ENCODE measurements at regions not wholly inside any gene's neighbourhood (a gene's known extent, or its start where the extent isn't known, plus 50 kb on each side); places are given as distances from the start of the nearest gene placed in this dataset.

DNA sequence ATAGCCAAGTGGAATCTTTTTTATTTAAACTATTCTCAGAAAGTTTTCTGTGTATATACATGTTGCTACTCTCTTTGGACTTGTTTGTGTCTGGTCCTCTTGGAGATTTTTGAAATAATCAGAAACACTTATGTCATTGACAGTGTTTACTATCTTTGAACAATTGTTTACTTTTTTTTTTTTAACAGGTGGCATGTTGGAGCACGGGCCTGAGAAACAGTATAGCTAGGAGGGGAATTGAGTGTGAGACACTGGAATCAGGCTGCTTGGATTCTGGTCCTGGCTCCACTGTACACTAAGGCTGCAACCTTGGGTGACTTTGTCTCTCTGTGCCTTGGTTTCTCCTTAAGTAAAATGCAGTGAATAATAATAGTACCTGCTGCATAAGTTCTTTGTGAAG, 279.6 kb downstream of the PRL start:
- DNase-seq (peak; percentile 44 to 91 (median 90)), ATAC-seq (ENCODE audit: insufficient read depth, low FRiP score) (no peak)
- WGBS, 2 donors = 31 to 60% methylated on average over 1 of the region's 1 CpG
- H3K27ac ChIP-seq (ENCODE audit: low read depth in 1 of 2, low read length in 1 of 2) = no peak overlapping the region
- TF ChIP-seq, protein P1, sequence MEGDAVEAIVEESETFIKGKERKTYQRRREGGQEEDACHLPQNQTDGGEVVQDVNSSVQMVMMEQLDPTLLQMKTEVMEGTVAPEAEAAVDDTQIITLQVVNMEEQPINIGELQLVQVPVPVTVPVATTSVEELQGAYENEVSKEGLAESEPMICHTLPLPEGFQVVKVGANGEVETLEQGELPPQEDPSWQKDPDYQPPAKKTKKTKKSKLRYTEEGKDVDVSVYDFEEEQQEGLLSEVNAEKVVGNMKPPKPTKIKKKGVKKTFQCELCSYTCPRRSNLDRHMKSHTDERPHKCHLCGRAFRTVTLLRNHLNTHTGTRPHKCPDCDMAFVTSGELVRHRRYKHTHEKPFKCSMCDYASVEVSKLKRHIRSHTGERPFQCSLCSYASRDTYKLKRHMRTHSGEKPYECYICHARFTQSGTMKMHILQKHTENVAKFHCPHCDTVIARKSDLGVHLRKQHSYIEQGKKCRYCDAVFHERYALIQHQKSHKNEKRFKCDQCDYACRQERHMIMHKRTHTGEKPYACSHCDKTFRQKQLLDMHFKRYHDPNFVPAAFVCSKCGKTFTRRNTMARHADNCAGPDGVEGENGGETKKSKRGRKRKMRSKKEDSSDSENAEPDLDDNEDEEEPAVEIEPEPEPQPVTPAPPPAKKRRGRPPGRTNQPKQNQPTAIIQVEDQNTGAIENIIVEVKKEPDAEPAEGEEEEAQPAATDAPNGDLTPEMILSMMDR (IDR thresholded peaks at IDR 0.05; ENCODE audit: control extremely low read depth, extremely low read depth) = no peak
- no peaks in the 10 kb centered on the region for H3K27me3 ChIP-seq (ENCODE audit: control insufficient read depth in 3 of 3, insufficient read depth in 3 of 3, low read length in 2 of 3)
- peaks cover 0 to 5% (median 3%) of the 10 kb centered on the region in 4 donors for H3K36me3 ChIP-seq (ENCODE audit: control insufficient read depth in 4 of 4, insufficient read depth in 4 of 4, low read length in 4 of 4)
- no peak overlapping the region for H3K9ac ChIP-seq (ENCODE audit: insufficient read depth in 1 of 2, low read length in 2 of 2)
- H3K4me1 ChIP-seq (ENCODE audit: control insufficient read depth in 5 of 5, insufficient read depth in 5 of 5, low read length in 5 of 5) = peaks cover 0 to 20% (median 2%) of the 10 kb centered on the region in 5 donors
- no peak overlapping the region for H3K4me3 ChIP-seq
- peaks cover 0 to 6% (median 4%) of the 10 kb centered on the region in 4 donors for H3K9me3 ChIP-seq (ENCODE audit: control insufficient read depth in 4 of 4, insufficient read depth in 3 of 4, low read length in 3 of 4)

DNA sequence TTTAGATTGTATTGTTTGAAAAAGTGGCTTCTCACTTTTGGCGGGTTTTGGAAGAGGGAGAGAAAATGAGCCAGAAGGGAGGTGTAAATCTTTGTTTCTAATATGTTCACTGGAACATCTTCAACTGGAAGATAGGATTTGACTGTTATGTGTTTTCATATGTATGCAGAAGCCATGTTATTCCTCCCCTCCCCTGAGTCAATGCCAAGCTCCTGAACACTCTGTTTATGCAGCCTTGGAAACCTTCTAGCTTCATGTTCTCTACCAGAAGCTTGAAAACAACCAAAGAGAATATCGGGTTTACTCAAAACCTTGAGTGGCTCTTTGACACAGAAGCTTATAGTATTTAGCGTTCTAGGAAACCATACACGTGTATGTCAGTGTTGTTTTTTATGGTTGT, 279.1 kb downstream of the PRL start:
- H3K4me3 ChIP-seq = no peak overlapping the region
- WGBS, 2 donors = 66 to 76% methylated on average over 4 of the region's 4 CpGs
- H3K27ac ChIP-seq (ENCODE audit: low read depth in 1 of 2, low read length in 1 of 2) = no peak overlapping the region
- peaks cover 0 to 7% (median 3%) of the 10 kb centered on the region in 4 donors for H3K36me3 ChIP-seq (ENCODE audit: control insufficient read depth in 4 of 4, insufficient read depth in 4 of 4, low read length in 4 of 4)
- peaks cover 0 to 8% (median 4%) of the 10 kb centered on the region in 4 donors for H3K9me3 ChIP-seq (ENCODE audit: control insufficient read depth in 4 of 4, insufficient read depth in 3 of 4, low read length in 3 of 4)
- H3K9ac ChIP-seq (ENCODE audit: insufficient read depth in 1 of 2, low read length in 2 of 2) = no peak overlapping the region
- H3K27me3 ChIP-seq (ENCODE audit: control insufficient read depth in 3 of 3, insufficient read depth in 3 of 3, low read length in 2 of 3) = no peaks in the 10 kb centered on the region
- ATAC-seq (ENCODE audit: insufficient read depth, low FRiP score) = no peak
- peaks cover 0 to 20% (median 4%) of the 10 kb centered on the region in 5 donors for H3K4me1 ChIP-seq (ENCODE audit: control insufficient read depth in 5 of 5, insufficient read depth in 5 of 5, low read length in 5 of 5)
- peak in 2 of 3 donors; percentile 74 to 78 for DNase-seq
- TF ChIP-seq, protein P1 (IDR thresholded peaks at IDR 0.05; ENCODE audit: control extremely low read depth, extremely low read depth) = no peak

DNA sequence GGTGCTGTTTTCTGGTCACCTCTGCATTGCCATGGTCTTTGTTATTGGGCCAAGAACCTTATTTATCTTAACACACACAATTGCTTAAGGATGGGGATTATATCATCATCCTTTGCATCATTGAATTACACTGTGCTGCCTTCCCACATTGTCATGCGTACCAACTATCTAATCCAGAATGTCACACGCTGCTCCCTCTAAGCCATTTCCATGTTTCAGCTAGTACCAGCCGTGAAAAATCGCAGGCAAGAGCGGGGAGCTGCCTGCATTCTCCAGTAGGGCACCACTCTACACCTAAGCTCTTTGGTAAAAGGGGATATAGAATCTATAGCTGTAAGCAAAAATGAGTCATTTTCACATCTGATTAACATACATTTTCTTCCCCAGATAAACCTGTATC, 277.0 kb downstream of the PRL start:
- 95% methylated on average over 5 of the region's 5 CpGs for WGBS, 2 donors
- H3K9ac ChIP-seq (ENCODE audit: insufficient read depth in 1 of 2, low read length in 2 of 2) = no peak overlapping the region
- peaks cover 0 to 8% (median 4%) of the 10 kb centered on the region in 4 donors for H3K9me3 ChIP-seq (ENCODE audit: control insufficient read depth in 4 of 4, insufficient read depth in 3 of 4, low read length in 3 of 4)
- H3K27me3 ChIP-seq (ENCODE audit: control insufficient read depth in 3 of 3, insufficient read depth in 3 of 3, low read length in 2 of 3) = no peaks in the 10 kb centered on the region
- no peak overlapping the region for H3K4me3 ChIP-seq
- TF ChIP-seq, protein P1 (IDR thresholded peaks at IDR 0.05; ENCODE audit: control extremely low read depth, extremely low read depth) = no peak
- H3K4me1 ChIP-seq (ENCODE audit: control insufficient read depth in 5 of 5, insufficient read depth in 5 of 5, low read length in 5 of 5) = peaks cover 0 to 28% (median 4%) of the 10 kb centered on the region in 5 donors
- H3K27ac ChIP-seq (ENCODE audit: low read depth in 1 of 2, low read length in 1 of 2) = no peak overlapping the region
- no peak for DNase-seq
- no peak for ATAC-seq (ENCODE audit: insufficient read depth, low FRiP score)
- peaks cover 0 to 7% (median 3%) of the 10 kb centered on the region in 4 donors for H3K36me3 ChIP-seq (ENCODE audit: control insufficient read depth in 4 of 4, insufficient read depth in 4 of 4, low read length in 4 of 4)

Data from lung (tissue), 11 donors.